DND-41 (cell line): ENCODE measurements at regions not wholly inside any gene's neighbourhood (a gene's known extent, or its start where the extent isn't known, plus 50 kb on each side); places are given as distances from the start of the nearest gene placed in this dataset.

Source experiments
- EZH2 ChIP-seq: IDR thresholded peaks from 3 replicates; pipeline ENCODE4 v1.6.1; 2012; ENCODE audit warnings: borderline replicate concordance, low read depth, mild to moderate bottlenecking, moderate library complexity, low read length, inconsistent platforms; ENCODE audit not compliant: severe bottlenecking
- TF ChIP-seq, protein P1 (sequence below): IDR thresholded peaks from 2 replicates; pipeline ENCODE4 v1.5.1; 2012; ENCODE audit warnings: borderline replicate concordance, low read length, moderate library complexity, mild to moderate bottlenecking; ENCODE audit not compliant: poor library complexity, severe bottlenecking; ENCODE audit errors: extremely low read depth

DNA sequence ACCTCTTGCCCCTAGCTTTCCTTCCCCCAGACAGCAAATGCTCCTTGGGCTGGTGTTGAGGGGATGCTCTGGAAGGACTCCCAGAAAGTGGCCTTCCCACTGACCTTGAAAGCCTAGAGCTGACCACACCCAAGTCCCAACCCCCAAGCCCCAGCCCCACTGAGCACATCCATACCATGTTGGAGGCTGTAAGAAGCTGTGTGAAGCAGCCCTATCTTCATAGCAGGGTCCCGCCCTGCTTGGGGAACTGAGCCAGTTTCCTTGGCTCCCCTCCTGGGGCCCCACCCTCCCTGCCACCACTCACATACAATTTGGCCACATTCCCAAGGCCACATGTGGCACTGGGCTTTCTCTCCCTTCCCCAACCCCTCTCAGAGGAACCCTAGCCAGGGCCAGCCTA, 72.3 kb upstream of the CACUL1 start:
- TF ChIP-seq, protein P1, sequence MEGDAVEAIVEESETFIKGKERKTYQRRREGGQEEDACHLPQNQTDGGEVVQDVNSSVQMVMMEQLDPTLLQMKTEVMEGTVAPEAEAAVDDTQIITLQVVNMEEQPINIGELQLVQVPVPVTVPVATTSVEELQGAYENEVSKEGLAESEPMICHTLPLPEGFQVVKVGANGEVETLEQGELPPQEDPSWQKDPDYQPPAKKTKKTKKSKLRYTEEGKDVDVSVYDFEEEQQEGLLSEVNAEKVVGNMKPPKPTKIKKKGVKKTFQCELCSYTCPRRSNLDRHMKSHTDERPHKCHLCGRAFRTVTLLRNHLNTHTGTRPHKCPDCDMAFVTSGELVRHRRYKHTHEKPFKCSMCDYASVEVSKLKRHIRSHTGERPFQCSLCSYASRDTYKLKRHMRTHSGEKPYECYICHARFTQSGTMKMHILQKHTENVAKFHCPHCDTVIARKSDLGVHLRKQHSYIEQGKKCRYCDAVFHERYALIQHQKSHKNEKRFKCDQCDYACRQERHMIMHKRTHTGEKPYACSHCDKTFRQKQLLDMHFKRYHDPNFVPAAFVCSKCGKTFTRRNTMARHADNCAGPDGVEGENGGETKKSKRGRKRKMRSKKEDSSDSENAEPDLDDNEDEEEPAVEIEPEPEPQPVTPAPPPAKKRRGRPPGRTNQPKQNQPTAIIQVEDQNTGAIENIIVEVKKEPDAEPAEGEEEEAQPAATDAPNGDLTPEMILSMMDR: no peak
- TF ChIP-seq EZH2: no peak
